NCI-H2196 treated with DMSO at 0.1 percent for 48 hours (cell line): ENCODE measurements at regions not wholly inside any gene's neighbourhood (a gene's known extent, or its start where the extent isn't known, plus 50 kb on each side); places are given as distances from the start of the nearest gene placed in this dataset.

Experiments
- DNase-seq: peaks from one replicate; lab custom pipeline; 2025; ENCODE audit not compliant: unreplicated experiment; lab: John Stamatoyannopoulos, UW

DNA sequence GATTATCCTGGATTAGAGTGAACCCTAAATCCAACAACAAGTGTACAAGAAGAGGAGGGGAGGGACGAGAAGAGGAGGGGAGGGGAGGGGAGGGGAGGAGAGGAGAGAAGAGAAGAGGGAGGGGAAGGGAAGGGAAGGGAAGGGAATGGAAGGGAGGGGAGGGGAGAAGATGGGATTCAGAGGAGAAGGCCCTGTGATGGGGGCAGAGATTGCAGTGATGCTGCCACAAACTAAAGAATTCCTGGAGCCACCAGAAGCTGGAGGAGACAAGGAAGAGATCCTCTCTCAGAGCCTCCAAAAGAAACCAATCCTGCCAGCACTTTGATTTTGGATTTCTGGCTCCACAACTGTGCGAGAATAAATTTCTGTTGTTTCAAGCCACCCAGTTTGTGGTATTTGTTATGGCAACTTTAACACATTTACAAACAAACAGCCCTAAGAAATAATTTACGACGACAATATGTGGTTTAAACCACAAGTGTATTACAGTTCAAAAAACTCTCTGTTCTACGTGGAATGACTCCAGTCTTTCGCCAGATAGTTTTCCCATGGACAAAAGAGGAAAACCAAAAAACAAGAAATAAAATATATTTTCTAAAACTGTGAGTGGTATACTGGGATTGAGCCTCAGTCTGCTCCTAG, 235.4 kb downstream of the HDGFL1 start:
- no peak for DNase-seq

DNA sequence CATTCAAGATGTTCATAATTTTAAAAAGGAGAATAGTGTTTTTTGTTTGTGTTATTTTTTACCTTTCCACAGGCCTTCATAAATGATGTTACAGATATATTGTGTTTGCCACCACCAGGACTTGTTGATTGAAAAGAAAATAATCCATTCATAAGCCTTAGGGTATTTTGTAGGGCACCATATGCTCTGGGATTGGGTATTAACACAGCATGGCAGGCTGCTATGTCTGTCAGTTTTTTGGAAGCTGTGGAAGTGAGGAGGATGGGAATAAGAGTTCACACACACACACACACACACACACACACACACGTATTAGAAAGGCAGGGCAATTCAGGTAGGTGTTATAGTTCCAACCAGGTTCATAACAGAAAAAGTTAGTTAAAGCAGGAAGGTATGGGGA, 237.9 kb downstream of the HDGFL1 start:
- DNase-seq = no peak

DNA sequence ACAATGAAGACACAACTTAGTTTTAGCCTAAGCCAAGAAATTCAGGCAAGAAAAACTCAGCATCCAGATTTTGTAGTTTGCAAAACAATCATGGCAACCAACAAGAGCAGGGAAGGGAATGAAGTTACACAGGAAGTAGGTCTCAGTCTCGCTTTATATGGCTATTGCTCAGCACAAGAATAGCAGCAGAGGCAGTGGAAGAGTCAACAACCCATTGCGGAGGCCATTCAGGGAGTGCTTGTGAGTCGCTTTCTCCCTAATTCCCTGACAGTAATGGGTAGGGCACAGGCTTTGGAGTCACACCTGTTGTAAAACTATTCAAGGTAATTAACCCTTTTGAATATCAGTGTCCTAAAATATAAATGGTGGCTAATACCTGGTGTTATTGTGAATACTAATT, 238.5 kb downstream of the HDGFL1 start:
- DNase-seq = no peak

DNA sequence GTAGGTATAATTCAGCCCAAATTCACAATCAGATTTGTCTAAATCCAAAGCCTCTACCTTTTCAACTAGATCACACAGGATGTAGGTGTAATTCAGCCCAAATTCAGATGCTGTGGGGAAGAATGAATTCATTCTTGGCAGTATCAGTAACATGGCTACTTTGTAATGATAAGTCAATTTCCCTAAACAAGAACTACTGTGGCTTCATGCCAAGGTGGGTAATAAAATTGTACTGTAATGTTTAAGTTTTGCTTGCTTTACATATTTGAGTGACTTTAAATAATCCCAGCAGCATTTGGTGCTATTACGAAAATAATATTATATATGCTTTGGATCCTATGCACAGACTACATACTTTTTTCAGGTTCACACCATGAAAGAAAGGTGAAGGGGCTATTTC, 239.1 kb downstream of the HDGFL1 start:
- no peak for DNase-seq

- DNase-seq = no peak
Observed at GRCh38 chr6:22809370-22809769, 240.0 kb downstream of the HDGFL1 start.

DNA sequence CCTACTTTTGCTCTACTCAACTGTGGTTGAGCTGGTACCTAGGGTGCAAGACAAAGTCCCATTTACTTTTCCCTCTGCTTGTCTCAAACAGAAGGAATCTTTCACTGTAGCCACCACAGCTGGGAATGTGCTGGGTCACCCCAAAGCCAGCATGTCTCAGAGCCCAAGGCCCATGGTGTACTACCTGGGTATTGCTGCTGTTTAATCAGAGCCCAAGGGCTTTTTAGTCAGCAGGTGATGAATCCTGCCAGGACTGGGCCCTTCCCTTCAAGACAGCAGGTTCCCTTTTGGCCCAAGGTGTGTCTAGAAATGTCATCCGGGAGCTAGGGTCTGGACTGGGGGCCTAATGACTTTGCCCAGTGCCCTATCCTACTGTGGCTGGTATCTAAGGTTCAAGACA, 249.8 kb downstream of the HDGFL1 start:
- no peak for DNase-seq

DNA sequence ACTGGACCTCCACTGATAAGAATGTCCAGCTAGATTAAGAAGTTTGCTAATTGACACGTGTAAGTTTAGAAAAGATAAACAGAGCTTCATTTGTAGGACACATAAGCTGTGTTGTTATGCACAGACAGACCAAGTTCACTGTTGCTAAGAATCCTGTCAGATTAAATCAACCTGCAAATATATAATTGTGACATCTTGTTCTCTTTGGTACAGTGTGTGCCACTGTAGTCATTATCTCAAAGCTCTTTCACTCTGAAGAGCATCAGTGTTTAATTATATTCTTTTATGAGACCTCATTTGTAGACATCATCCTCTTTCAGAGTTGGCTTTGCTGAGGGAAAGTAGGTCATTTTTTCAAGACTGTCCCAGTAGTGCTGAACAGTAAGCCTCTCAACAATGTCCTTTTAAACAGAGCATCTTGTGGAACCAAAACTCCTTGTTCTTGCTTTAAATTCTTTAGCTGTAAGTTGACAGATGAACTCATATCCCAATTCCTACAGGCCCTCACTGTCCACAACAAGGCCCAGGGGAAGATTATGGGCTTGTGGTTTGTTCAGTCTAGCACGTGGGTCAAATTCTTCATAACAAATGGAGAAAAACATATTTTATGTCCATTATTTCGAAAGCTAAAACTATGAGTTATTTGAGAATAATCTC, 252.4 kb downstream of the HDGFL1 start:
- DNase-seq = no peak

DNA sequence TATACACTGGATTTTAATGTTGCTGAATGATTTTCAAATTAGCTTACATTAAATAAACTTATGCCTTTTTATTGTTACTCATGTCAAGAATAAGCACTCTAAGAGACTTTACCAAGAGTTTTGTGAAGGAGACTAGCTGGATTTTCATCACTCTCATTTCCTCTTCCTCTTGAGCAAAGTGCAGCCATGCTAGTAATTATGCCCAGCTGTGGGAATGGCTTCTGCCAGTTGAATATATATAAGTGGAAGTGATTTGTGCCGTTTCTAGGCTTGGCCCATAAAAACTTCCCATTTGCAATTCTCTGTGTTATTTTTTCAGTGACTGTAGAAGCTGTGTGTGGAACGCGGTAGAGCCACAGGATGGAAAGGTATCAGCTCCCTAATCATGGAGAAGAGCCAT, 255.8 kb downstream of the HDGFL1 start:
- DNase-seq = no peak

- DNase-seq = no peak
Observed at GRCh38 chr6:22826961-22827360, 257.6 kb downstream of the HDGFL1 start.

GRCh38 chr6:22827760-22828159, 258.4 kb downstream of the HDGFL1 start:
- DNase-seq = no peak

- DNase-seq = peak; percentile 69
Observed at GRCh38 chr6:22828179-22829062, 259.1 kb downstream of the HDGFL1 start.

- DNase-seq = no peak
Observed at GRCh38 chr6:22829070-22829469, 259.7 kb downstream of the HDGFL1 start.

- DNase-seq = no peak
Observed at GRCh38 chr6:22830463-22830862, 261.1 kb downstream of the HDGFL1 start.

GRCh38 chr6:22833191-22833590, 263.8 kb downstream of the HDGFL1 start:
- no peak for DNase-seq

- no peak for DNase-seq
Observed at GRCh38 chr6:22838345-22838744, 269.0 kb downstream of the HDGFL1 start.

GRCh38 chr6:22845467-22845866, 276.1 kb downstream of the HDGFL1 start:
- DNase-seq = no peak

GRCh38 chr6:22848121-22848520, 278.8 kb downstream of the HDGFL1 start:
- no peak for DNase-seq

- DNase-seq = no peak
Observed at GRCh38 chr6:22849921-22850320, 280.6 kb downstream of the HDGFL1 start.

DNA sequence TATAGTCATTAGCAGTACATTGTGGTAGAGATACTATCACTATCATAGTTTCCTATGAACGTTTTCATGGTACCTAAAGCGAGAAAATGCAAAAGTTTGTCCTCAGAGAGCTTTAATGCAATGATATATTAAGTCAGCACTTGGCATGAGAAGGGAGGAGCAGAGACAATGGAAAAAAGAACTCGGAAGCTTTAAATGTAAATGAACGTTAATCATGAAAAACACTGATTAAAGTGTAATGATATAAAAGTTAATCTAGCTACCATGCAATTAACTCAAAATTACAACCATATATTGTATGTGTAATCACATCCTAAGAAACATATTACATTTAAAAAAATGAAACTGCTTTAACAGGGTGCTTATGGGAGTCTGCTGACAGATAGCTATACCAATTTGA, 282.7 kb downstream of the HDGFL1 start:
- no peak for DNase-seq

DNA sequence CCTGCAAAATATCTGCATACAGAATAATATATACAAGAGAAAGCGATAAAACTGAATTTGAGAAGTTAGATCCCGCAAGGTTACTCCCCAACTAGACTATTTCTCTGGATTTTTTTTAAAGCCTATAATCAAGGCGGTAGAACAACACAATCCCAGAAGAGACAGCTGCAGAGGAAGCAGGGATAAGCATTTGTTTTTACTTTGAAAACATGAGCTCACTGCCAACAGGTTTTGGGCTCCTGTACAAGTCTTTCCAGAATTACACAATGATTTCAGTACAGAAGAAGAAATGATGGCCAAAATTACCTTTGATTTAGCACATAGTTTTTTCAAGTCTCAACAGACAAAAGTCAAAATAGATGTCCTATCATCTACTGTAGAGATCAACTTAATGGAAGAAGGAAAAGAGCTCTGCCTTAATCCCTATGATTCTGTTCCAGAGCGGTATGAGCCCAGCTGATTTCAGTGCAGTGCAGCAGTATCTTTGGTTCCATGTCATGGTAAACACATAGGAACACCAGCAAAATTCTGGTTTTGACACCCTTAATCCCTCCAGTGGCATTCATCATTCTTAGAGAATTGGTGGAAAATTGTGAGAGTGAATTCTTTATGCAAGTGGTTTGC, 304.3 kb downstream of the HDGFL1 start:
- no peak for DNase-seq

GRCh38 chr6:22875845-22876244, 306.5 kb downstream of the HDGFL1 start:
- no peak for DNase-seq

DNA sequence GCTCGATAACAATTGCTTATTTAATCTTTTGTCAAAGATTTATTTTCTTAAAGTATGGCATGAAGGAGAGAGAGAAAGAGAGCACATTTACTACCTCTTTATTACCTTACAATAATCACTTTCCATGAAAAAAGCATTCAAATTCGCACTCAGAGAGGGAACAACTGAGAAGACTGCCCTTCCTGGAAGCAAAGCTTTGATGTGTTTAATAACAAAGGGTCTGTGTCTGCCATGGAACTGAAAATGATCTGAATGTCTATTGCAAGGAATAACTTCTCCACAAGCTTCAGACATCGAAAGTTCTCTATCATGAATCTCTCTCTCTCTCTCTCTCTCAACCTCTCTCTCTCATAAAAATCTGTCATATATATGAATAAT, 308.9 kb downstream of the HDGFL1 start:
- DNase-seq = no peak
